ENCODE measurements at regions not wholly inside any gene's neighbourhood (a gene's known extent, or its start where the extent isn't known, plus 50 kb on each side); places are given as distances from the start of the nearest gene placed in this dataset.

GRCh38 chr1:57578680-57579079, 154.8 kb upstream of the DAB1 start:
- TF ChIP-seq CTCF (IDR thresholded peaks at IDR 0.05) (no peak), YY1 (IDR thresholded peaks at IDR 0.05; ENCODE audit: low read depth) (no peak), REST (IDR thresholded peaks at IDR 0.05; ENCODE audit: low read depth, low read length) (no peak), CHD2 (IDR thresholded peaks at IDR 0.05; ENCODE audit: low read length, partially characterized antibody) (no peak)

Measured in SK-N-SH (cell line).